ENCODE measurements at regions not wholly inside any gene's neighbourhood (a gene's known extent, or its start where the extent isn't known, plus 50 kb on each side); places are given as distances from the start of the nearest gene placed in this dataset.

GRCh38 chr3:144200004-144200403 lies 228.4 kb downstream of the DIPK2A start:
- Histone ChIP-seq H3K4me1 (no peaks in the 10 kb centered on the region), H3K9me3 (peaks cover 0 to 16% (median under 1%) of the 10 kb centered on the region in 4 donors), H3K4me3 (no peak overlapping the region), H3K36me3 (no peaks in the 10 kb centered on the region), H3K27me3 (no peaks in the 10 kb centered on the region), H3K27ac (no peak overlapping the region)
- DNase-seq (ENCODE audit: low spot score in 2 of 2), result no peak
- TF ChIP-seq EP300 (IDR thresholded peaks at IDR 0.05) (no peak), CTCF (IDR thresholded peaks at IDR 0.05) (no peak), POLR2A (IDR thresholded peaks at IDR 0.05) (no peak)

GRCh38 chr3:144200466-144200865 lies 228.8 kb downstream of the DIPK2A start:
- Histone ChIP-seq H3K4me1 (no peaks in the 10 kb centered on the region), H3K4me3 (no peak overlapping the region), H3K36me3 (no peaks in the 10 kb centered on the region), H3K27ac (no peak overlapping the region), H3K27me3 (no peaks in the 10 kb centered on the region), H3K9me3 (peaks cover 0 to 11% (median 0%) of the 10 kb centered on the region in 4 donors)
- no peak for DNase-seq (ENCODE audit: low spot score in 2 of 2)
- TF ChIP-seq POLR2A (IDR thresholded peaks at IDR 0.05) (no peak), CTCF (IDR thresholded peaks at IDR 0.05) (no peak), EP300 (IDR thresholded peaks at IDR 0.05) (no peak)

- 42 to 56% methylated on average over 3 of the region's 3 CpGs for WGBS, 2 donors
- Histone ChIP-seq H3K4me3 (no peak overlapping the region), H3K36me3 (no peaks in the 10 kb centered on the region), H3K4me1 (no peaks in the 10 kb centered on the region), H3K9me3 (no peaks in the 10 kb centered on the region), H3K27me3 (no peaks in the 10 kb centered on the region), H3K27ac (no peak overlapping the region)
- TF ChIP-seq POLR2A (IDR thresholded peaks at IDR 0.05) (no peak), EP300 (IDR thresholded peaks at IDR 0.05) (no peak), CTCF (IDR thresholded peaks at IDR 0.05) (no peak)
- no peak for DNase-seq (ENCODE audit: low spot score in 2 of 2)
These were observed 250.1 kb downstream of the DIPK2A start for GRCh38 chr3:144221761-144222160.

- H3K9me3 ChIP-seq, result no peaks in the 10 kb centered on the region
- H3K4me1 ChIP-seq, result no peaks in the 10 kb centered on the region
- H3K36me3 ChIP-seq, result no peaks in the 10 kb centered on the region
- H3K27me3 ChIP-seq, result no peaks in the 10 kb centered on the region
- 24 to 27% methylated on average over 1 of the region's 1 CpG for WGBS, 2 donors
- no peak overlapping the region for H3K27ac ChIP-seq
- TF ChIP-seq CTCF (IDR thresholded peaks at IDR 0.05) (no peak), EP300 (IDR thresholded peaks at IDR 0.05) (no peak), POLR2A (IDR thresholded peaks at IDR 0.05) (no peak)
- no peak overlapping the region for H3K4me3 ChIP-seq
- no peak for DNase-seq (ENCODE audit: low spot score in 2 of 2)
These were observed 257.7 kb downstream of the DIPK2A start for GRCh38 chr3:144229330-144229729.

- TF ChIP-seq EP300 (IDR thresholded peaks at IDR 0.05) (no peak), POLR2A (IDR thresholded peaks at IDR 0.05) (no peak), CTCF (IDR thresholded peaks at IDR 0.05) (no peak)
- Histone ChIP-seq H3K27ac (no peak overlapping the region), H3K27me3 (no peaks in the 10 kb centered on the region), H3K4me1 (no peaks in the 10 kb centered on the region), H3K4me3 (no peak overlapping the region), H3K9me3 (no peaks in the 10 kb centered on the region), H3K36me3 (no peaks in the 10 kb centered on the region)
- DNase-seq (ENCODE audit: low spot score in 2 of 2), result no peak
These were observed 258.3 kb downstream of the DIPK2A start for GRCh38 chr3:144229953-144230352.

All from tibial nerve (tissue), 4 donors.